ENCODE measurements at regions not wholly inside any gene's neighbourhood (a gene's known extent, or its start where the extent isn't known, plus 50 kb on each side); places are given as distances from the start of the nearest gene placed in this dataset.
A peak's percentile ranks its signal among the peaks of the same experiment; 100 is the strongest.

DNA sequence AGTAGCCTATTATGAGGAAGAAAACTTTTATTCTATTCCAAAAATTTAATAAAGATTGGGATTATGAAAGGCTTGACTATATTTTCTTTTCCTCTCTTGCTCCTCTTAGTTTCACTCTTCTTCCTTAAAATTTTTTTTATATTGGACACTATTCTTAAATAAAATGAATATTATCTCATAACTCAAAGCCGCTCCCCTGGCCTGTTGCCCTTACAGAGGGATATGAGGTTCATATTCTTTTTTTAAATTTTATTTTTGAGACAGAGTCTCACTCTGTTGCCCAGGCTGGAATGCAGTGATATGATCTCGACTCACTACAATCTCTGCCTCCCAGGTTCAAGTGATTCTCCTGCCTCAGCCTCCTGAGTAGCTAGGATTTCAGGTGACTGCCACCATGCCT is 106.8 kb upstream of the MPDZ start:
- in situ Hi-C loops (cut with HindIII; ENCODE audit: low sequenced_read_pairs): no loop called here
- no peak for DNase-seq (ENCODE audit: low read depth, low spot score)
- H3K4me3 ChIP-seq (ENCODE audit: low read depth, low read length): no peak overlapping the region
- TF ChIP-seq, protein P1, sequence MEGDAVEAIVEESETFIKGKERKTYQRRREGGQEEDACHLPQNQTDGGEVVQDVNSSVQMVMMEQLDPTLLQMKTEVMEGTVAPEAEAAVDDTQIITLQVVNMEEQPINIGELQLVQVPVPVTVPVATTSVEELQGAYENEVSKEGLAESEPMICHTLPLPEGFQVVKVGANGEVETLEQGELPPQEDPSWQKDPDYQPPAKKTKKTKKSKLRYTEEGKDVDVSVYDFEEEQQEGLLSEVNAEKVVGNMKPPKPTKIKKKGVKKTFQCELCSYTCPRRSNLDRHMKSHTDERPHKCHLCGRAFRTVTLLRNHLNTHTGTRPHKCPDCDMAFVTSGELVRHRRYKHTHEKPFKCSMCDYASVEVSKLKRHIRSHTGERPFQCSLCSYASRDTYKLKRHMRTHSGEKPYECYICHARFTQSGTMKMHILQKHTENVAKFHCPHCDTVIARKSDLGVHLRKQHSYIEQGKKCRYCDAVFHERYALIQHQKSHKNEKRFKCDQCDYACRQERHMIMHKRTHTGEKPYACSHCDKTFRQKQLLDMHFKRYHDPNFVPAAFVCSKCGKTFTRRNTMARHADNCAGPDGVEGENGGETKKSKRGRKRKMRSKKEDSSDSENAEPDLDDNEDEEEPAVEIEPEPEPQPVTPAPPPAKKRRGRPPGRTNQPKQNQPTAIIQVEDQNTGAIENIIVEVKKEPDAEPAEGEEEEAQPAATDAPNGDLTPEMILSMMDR (IDR thresholded peaks at IDR 0.05; ENCODE audit: low read depth, low read length): no peak

DNA sequence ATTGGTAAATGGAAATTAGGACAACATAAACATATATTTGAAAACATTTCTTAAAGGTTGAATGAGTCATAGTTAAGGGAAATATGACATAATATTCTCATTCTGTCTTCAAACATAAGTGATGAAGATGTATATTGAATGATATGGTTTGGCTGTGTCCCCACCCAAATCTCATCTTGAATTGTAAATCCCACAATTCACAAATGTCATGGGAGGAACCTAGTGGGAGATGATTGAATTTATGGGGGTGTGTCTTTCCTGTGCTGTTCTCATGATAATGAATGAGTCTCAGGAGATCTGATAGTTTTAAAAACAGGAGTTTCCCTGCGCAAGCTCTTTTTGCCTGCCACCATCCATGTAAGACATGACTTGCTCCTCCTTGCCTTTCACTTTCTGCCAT is 104.4 kb upstream of the MPDZ start:
- in situ Hi-C loops (cut with HindIII; ENCODE audit: low sequenced_read_pairs): no loop called here
- H3K4me3 ChIP-seq (ENCODE audit: low read depth, low read length): no peak overlapping the region
- TF ChIP-seq, protein P1 (IDR thresholded peaks at IDR 0.05; ENCODE audit: low read depth, low read length): no peak
- DNase-seq (ENCODE audit: low read depth, low spot score): no peak

DNA sequence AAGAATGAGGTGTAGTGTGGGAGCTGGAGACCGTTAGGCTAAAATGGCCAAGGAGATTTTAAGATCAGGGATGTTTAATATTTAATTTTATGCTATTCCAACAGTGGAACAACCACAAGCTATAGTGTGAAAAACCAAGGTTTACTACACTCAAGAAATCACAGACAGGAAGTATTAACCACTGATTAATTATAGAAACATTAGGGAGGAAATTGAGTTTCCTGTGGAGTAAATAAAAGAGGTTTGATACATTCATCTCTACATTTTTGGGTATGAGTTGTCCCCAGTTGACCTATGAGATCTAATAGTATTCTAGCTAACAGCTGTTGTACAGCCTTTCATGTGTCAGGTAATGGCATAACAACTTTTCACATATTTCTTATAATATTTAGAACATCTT is 103.7 kb upstream of the MPDZ start:
- TF ChIP-seq, protein P1 (IDR thresholded peaks at IDR 0.05; ENCODE audit: low read depth, low read length): no peak
- no peak overlapping the region for H3K4me3 ChIP-seq (ENCODE audit: low read depth, low read length)
- in situ Hi-C loops (cut with HindIII; ENCODE audit: low sequenced_read_pairs): no loop called here
- DNase-seq (ENCODE audit: low read depth, low spot score): no peak

DNA sequence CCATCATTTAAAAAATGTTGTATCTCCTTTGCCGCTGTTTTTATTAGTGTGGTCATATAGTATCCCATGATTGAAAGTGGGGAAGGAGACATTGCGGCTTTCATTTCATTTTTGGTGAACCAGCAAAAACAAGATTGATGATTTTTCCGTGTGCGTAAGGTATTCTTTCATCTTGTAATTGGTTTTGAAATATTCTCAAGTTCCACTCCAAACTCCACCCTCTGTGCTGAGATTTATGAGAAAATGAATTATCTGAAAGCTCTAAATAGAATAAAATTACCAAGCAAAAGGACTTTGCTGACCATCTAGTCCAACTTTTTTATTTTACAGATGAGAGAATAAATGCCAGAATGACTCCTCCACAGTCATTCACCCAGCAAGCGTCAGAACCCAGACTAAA is 103.1 kb upstream of the MPDZ start:
- no peak for DNase-seq (ENCODE audit: low read depth, low spot score)
- TF ChIP-seq, protein P1 (IDR thresholded peaks at IDR 0.05; ENCODE audit: low read depth, low read length): no peak
- no peak overlapping the region for H3K4me3 ChIP-seq (ENCODE audit: low read depth, low read length)
- in situ Hi-C loops (cut with HindIII; ENCODE audit: low sequenced_read_pairs): no loop called here

DNA sequence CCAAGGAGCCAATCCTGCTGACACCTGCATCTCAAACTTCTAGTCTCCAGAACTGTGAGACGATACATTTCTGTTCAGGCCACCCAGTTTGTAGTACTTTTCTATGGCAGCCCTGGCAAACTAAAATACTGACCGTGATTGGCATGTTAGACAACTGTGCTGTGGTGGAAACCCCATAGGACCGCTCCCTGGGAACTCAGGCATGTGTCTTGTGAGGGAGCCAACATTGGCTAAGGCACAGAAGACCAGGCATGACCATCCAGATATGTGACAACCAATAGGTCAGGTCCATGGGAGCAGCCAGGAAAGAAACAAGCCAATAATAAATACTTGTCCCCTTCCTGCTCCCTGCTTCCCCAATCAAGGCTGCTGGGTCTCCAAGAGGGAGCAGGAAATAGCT is 101.4 kb upstream of the MPDZ start:
- H3K4me3 ChIP-seq (ENCODE audit: low read depth, low read length): no peak overlapping the region
- no peak for DNase-seq (ENCODE audit: low read depth, low spot score)
- TF ChIP-seq, protein P1 (IDR thresholded peaks at IDR 0.05; ENCODE audit: low read depth, low read length): no peak
- in situ Hi-C loops (cut with HindIII; ENCODE audit: low sequenced_read_pairs): no loop called here

DNA sequence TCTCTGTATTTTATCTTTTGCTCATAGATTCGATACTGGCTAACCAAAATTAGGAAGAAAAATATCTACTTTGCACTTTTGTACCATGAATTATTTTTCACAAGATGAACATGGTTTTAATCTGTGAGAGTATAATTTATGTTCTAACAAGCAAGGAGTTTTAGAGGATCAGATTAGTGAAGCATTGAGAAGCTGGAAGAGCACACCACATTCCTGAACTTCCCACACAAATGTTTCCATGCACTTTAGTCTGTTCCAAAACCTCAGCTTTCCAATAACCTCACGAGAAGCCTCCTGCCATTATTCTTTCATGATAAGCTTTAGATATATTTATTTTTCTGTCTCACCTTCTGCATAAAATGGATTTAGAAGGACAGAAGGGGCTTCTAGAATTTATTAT is 98.7 kb upstream of the MPDZ start:
- peak; percentile 15 for DNase-seq (ENCODE audit: low read depth, low spot score)
- H3K4me3 ChIP-seq (ENCODE audit: low read depth, low read length): no peak overlapping the region
- TF ChIP-seq, protein P1 (IDR thresholded peaks at IDR 0.05; ENCODE audit: low read depth, low read length): no peak
- in situ Hi-C loops (cut with HindIII; ENCODE audit: low sequenced_read_pairs): no loop called here

Measured in astrocyte of the spinal cord (primary cell).